HCT116 (cell line): ENCODE measurements at regions not wholly inside any gene's neighbourhood (a gene's known extent, or its start where the extent isn't known, plus 50 kb on each side); places are given as distances from the start of the nearest gene placed in this dataset.

Source experiments
- ATAC-seq: fragments of 200-7000 bp; cut with Tn5 transposase; 2 replicates; pipeline ENCODE4 v1.9.1; 2020; ENCODE audit warnings: mild to moderate bottlenecking, moderate library complexity
- BruUV-seq: library from RNA; stranded (reverse); fragments of 400-500 nt; replicated peaks from 2 replicates; lab custom pipeline; 2021; lab: Mats Ljungman, UMichigan
- CTCF ChIA-PET: fragments of 300-600 bp; sonication (Branson Sonifier 250); formaldehyde crosslinking; loops from one replicate; lab custom pipeline; 2021; ENCODE audit warnings: antibody characterized with exemption; lab: Charles Lee
- POLR2A ChIA-PET: fragments of 300-600, 350-600 bp; sonication (Branson Sonifier 250); formaldehyde crosslinking; loops from one replicate; lab custom pipeline; 2021; ENCODE audit warnings: antibody characterized with exemption; lab: Charles Lee
- RAD21 ChIA-PET, 2 experiments: fragments of 300-600 bp; sonication (Branson Sonifier 250); formaldehyde crosslinking; loops; one replicate each; lab custom pipeline; 2023; ENCODE audit warnings: low total read pairs in 2 of 2; ENCODE audit not compliant: uncharacterized antibody in 2 of 2, unreplicated experiment in 2 of 2, low non-redundant PET in 1 of 2; lab: Charles Lee
- DNase-seq: peaks from one replicate; pipeline ENCODE4 v3.0.0-alpha.2; 2010; ENCODE audit warnings: low read depth, low spot score
- H2AFZ ChIP-seq: fragments of 200-600 bp; shearing (Covaris generic), sonication (generic); 2 replicates; pipeline ENCODE4 v1.6.1; 2017; ENCODE audit warnings: low read depth, mixed run types, mixed read lengths, antibody characterized with exemption, low read length; ENCODE audit not compliant: poor library complexity, severe bottlenecking
- H3K27ac ChIP-seq: 2 replicates; pipeline ENCODE4 v1.5.1; 2012; ENCODE audit warnings: low read depth, low read length
- H3K27me3 ChIP-seq: fragments of 200-600 bp; sonication (generic); 2 replicates; pipeline ENCODE4 v1.6.1; 2016; ENCODE audit warnings: mixed run types, low read length, mixed read lengths; ENCODE audit not compliant: insufficient read depth
- H3K36me3 ChIP-seq, 2 experiments: fragments of 200-500 bp in 1 of 2; fragments of 200-600 bp in 1 of 2; sonication (Bioruptor generic) in 1 of 2; sonication (generic) in 1 of 2; 2 replicates each; pipeline versions ENCODE4 v1.5.1 to v1.6.1; 2014 to 2016; ENCODE audit warnings: low read length in 2 of 2, inconsistent platforms in 1 of 2, mixed read lengths in 1 of 2, mixed run types in 1 of 2; ENCODE audit not compliant: insufficient read depth in 2 of 2, control insufficient read depth in 1 of 2
- H3K4me1 ChIP-seq, 2 experiments: fragments of 200-600 bp in 1 of 2; sonication (generic) in 1 of 2; 2 replicates each; pipeline versions ENCODE4 v1.5.1 to v1.6.1; 2012 to 2017; ENCODE audit warnings: low read length in 2 of 2, inconsistent platforms in 1 of 2, mild to moderate bottlenecking in 1 of 2, mixed read lengths in 1 of 2, mixed run types in 1 of 2, moderate library complexity in 1 of 2; ENCODE audit not compliant: insufficient read depth in 2 of 2, control insufficient read depth in 1 of 2
- H3K4me2 ChIP-seq: fragments of 200-600 bp; sonication (generic); 2 replicates; pipeline ENCODE4 v1.6.1; 2017; ENCODE audit warnings: mixed run types, low read length, mixed read lengths
- H3K4me3 ChIP-seq, 2 experiments: fragments of 200-600 bp in 1 of 2; sonication (generic) in 1 of 2; replicated peaks in 1 of 2; 2 replicates each; pipeline ENCODE4 v1.5.1; 2011 to 2016; ENCODE audit warnings: low read length in 2 of 2, control low read depth in 1 of 2, low read depth in 1 of 2, mild to moderate bottlenecking in 1 of 2, mixed read lengths in 1 of 2, mixed run types in 1 of 2
- H3K79me2 ChIP-seq: fragments of 200-600 bp; sonication (generic); 2 replicates; pipeline ENCODE4 v1.6.1; 2017; ENCODE audit warnings: mild to moderate bottlenecking, mixed run types, low read length, moderate library complexity, mixed read lengths; ENCODE audit not compliant: insufficient read depth
- H3K9ac ChIP-seq: fragments of 200-600 bp; sonication (generic); 2 replicates; pipeline ENCODE4 v1.6.1; 2016; ENCODE audit warnings: low read length, mixed read lengths
- H3K9me2 ChIP-seq: fragments of 200-600 bp; sonication (generic), shearing (Covaris generic); 2 replicates; pipeline ENCODE4 v1.6.1; 2017; ENCODE audit warnings: mixed run types, mild to moderate bottlenecking, moderate library complexity; ENCODE audit not compliant: insufficient read depth
- H3K9me3 ChIP-seq, 2 experiments: fragments of 200-500 bp in 1 of 2; fragments of 200-600 bp in 1 of 2; sonication (Bioruptor generic) in 1 of 2; sonication (generic) in 1 of 2; 2 replicates each; pipeline ENCODE4 v1.6.1; 2014 to 2017; ENCODE audit warnings: low read length in 2 of 2, mixed read lengths in 2 of 2, inconsistent platforms in 1 of 2, low read depth in 1 of 2, mild to moderate bottlenecking in 1 of 2, mixed run types in 1 of 2, moderate library complexity in 1 of 2; ENCODE audit not compliant: control insufficient read depth in 1 of 2, insufficient read depth in 1 of 2
- H4K20me1 ChIP-seq: fragments of 200-600 bp; sonication (generic), shearing (Covaris generic); 2 replicates; pipeline ENCODE4 v1.6.1; 2017; ENCODE audit warnings: mixed run types, mild to moderate bottlenecking, moderate library complexity; ENCODE audit not compliant: insufficient read depth
- EGR1 ChIP-seq: IDR thresholded peaks from 2 replicates; pipeline ENCODE4 v1.6.1; 2012; ENCODE audit warnings: low read depth
- ELF1 ChIP-seq: IDR thresholded peaks from 2 replicates; pipeline ENCODE4 v1.6.1; 2012; ENCODE audit warnings: low read depth, borderline replicate concordance
- EZH2 ChIP-seq: fragments of 200-600 bp; sonication (generic); IDR thresholded peaks from 2 replicates; pipeline ENCODE4 v1.6.1; 2017; ENCODE audit warnings: antibody characterized with exemption, mixed run types
- FOSL1 ChIP-seq: IDR thresholded peaks from 2 replicates; pipeline ENCODE4 v1.6.1; 2012; ENCODE audit warnings: low read depth
- JUND ChIP-seq: IDR thresholded peaks from 2 replicates; pipeline ENCODE4 v1.6.1; 2012
- MAX ChIP-seq: IDR thresholded peaks from 2 replicates; pipeline ENCODE4 v1.6.1; 2012
- POLR2A ChIP-seq: IDR thresholded peaks from 2 replicates; pipeline ENCODE4 v1.7.0; 2011; ENCODE audit warnings: borderline replicate concordance; ENCODE audit not compliant: insufficient read depth, insufficient read length; ENCODE audit errors: extremely low read depth
- POLR2AphosphoS5 ChIP-seq: IDR thresholded peaks from 2 replicates; pipeline ENCODE4 v1.6.1; 2011; ENCODE audit warnings: mild to moderate bottlenecking, low read depth, low read length, moderate library complexity
- RAD21 ChIP-seq: IDR thresholded peaks from 2 replicates; pipeline ENCODE4 v1.6.1; 2012; ENCODE audit warnings: low read depth, mild to moderate bottlenecking
- REST ChIP-seq: IDR thresholded peaks from 2 replicates; pipeline ENCODE4 v1.6.1; 2012; ENCODE audit warnings: low read depth
- SIN3A ChIP-seq: IDR thresholded peaks from 2 replicates; pipeline ENCODE4 v1.6.1; 2012; ENCODE audit warnings: low read depth
- SP1 ChIP-seq: IDR thresholded peaks from 2 replicates; pipeline ENCODE4 v1.6.1; 2012; ENCODE audit warnings: low read depth
- TCF7L2 ChIP-seq: IDR thresholded peaks from 2 replicates; pipeline ENCODE4 v1.7.0; 2011; ENCODE audit warnings: borderline replicate concordance, inconsistent platforms; ENCODE audit not compliant: insufficient read depth, insufficient read length; ENCODE audit errors: extremely low read depth
- YY1 ChIP-seq: IDR thresholded peaks from 2 replicates; pipeline ENCODE4 v1.6.1; 2011; ENCODE audit warnings: low read length, low read depth, moderate library complexity, mild to moderate bottlenecking; ENCODE audit not compliant: insufficient replicate concordance; ENCODE audit errors: extremely low read depth
- ZBTB33 ChIP-seq: IDR thresholded peaks from 2 replicates; pipeline ENCODE4 v1.6.1; 2011; ENCODE audit warnings: mild to moderate bottlenecking, low read length, moderate library complexity; ENCODE audit not compliant: insufficient replicate concordance; ENCODE audit errors: extremely low read depth
- ZFX ChIP-seq: fragments of 450-650 bp; IDR thresholded peaks from 2 replicates; pipeline ENCODE4 v1.6.1; 2017
- intact Hi-C: fragments of 100-400 bp; cut with micrococcal nuclease; formaldehyde crosslinking; loops from 2 replicates; pipeline ENCODE4 v1.10.0; 2022
- TF ChIP-seq, protein P1 (sequence below), 3 experiments: fragments of 200-600 bp in 1 of 3; sonication (generic) in 1 of 3; IDR thresholded peaks in 2 of 3; conservative IDR thresholded peaks in 1 of 3; 2 replicates each; pipeline ENCODE4 v1.5.1; 2012 to 2017; ENCODE audit warnings: low read depth in 2 of 3, low read length in 2 of 3, antibody characterized with exemption in 1 of 3, borderline replicate concordance in 1 of 3, control low read depth in 1 of 3, mild to moderate bottlenecking in 1 of 3, mixed read lengths in 1 of 3, mixed run types in 1 of 3, moderate library complexity in 1 of 3; ENCODE audit not compliant: insufficient read depth in 1 of 3
- TF ChIP-seq, protein P2 (sequence below): IDR thresholded peaks from 2 replicates; pipeline ENCODE4 v1.6.1; 2012

DNA sequence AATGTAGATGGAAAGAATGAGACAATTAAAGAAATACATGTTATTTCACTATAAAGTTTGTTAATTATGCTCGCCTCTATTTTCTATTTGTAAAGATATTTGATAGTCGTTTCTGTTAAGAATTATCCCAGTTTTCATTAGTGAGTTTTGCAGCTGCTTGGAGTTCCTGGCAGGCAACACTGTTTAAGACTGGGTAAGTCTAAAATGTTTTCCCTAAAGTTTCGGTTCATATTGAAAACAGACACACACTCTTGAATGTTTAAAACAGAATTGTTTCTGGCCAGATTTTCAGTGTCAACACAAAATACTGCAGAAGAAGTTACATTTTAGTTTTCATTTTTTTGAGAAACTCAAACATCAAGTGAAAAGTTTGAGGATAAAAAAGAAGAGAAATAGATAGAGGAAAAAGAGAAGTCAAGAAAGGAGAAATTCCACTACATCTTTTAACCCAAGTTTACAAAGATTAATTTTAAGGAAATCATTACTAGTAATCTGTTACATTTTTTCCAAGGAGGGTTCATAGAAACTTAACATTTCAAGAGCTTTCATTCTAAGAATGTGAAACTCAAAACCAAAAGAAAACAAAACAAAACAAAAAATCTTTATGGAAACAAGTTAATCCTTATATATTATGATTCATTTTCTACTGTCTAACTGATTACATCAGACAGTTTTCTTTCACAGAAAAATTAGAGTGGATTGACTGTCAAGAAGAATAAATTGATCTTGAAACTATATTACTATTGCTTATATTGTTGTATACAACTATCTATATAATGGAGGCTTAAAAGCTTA is 305.5 kb downstream of the FAT4 start:
- Histone ChIP-seq H3K27ac (no peak overlapping the region), H3K27me3 (no peaks in the 10 kb centered on the region), H3K4me1 (no peaks in the 10 kb centered on the region), H4K20me1 (no peaks in the 10 kb centered on the region), H3K79me2 (no peaks in the 10 kb centered on the region), H3K9me3 (no peaks in the 10 kb centered on the region), H3K9ac (no peak overlapping the region), H3K4me3 (no peak overlapping the region), H2AFZ (no peak overlapping the region), H3K4me2 (no peak overlapping the region), H3K9me2 (no peaks in the 10 kb centered on the region), H3K36me3 (no peaks in the 10 kb centered on the region)
- ATAC-seq (no peak), DNase-seq (no peak)
- RAD21 ChIA-PET: no interaction called here
- TF ChIP-seq EZH2 (no peak), POLR2A (no peak), TCF7L2 (no peak), FOSL1 (no peak), MAX (no peak), ELF1 (no peak), YY1 (no peak), JUND (no peak), SIN3A (no peak), REST (no peak), ZBTB33 (no peak), ZFX (no peak), POLR2AphosphoS5 (no peak), RAD21 (no peak), EGR1 (no peak), SP1 (no peak)
- TF ChIP-seq, protein P1, sequence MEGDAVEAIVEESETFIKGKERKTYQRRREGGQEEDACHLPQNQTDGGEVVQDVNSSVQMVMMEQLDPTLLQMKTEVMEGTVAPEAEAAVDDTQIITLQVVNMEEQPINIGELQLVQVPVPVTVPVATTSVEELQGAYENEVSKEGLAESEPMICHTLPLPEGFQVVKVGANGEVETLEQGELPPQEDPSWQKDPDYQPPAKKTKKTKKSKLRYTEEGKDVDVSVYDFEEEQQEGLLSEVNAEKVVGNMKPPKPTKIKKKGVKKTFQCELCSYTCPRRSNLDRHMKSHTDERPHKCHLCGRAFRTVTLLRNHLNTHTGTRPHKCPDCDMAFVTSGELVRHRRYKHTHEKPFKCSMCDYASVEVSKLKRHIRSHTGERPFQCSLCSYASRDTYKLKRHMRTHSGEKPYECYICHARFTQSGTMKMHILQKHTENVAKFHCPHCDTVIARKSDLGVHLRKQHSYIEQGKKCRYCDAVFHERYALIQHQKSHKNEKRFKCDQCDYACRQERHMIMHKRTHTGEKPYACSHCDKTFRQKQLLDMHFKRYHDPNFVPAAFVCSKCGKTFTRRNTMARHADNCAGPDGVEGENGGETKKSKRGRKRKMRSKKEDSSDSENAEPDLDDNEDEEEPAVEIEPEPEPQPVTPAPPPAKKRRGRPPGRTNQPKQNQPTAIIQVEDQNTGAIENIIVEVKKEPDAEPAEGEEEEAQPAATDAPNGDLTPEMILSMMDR (IDR thresholded peaks at IDR 0.05 in 2 of 3, conservative IDR thresholded peaks at IDR 0.05 in 1 of 3; ENCODE audit: borderline replicate concordance in 1 of 3, insufficient read depth in 1 of 3, low read depth in 2 of 3, low read length in 2 of 3): no peak
- TF ChIP-seq, protein P2, sequence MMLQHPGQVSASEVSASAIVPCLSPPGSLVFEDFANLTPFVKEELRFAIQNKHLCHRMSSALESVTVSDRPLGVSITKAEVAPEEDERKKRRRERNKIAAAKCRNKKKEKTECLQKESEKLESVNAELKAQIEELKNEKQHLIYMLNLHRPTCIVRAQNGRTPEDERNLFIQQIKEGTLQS: no peak
- intact Hi-C loops: no loop called here
- CTCF ChIA-PET: no interaction called here
- no TSS peak for BruUV-seq
- POLR2A ChIA-PET: no interaction called here
